Activated B cell treated with CpG ODN at 0.5 μM for 24 hours (primary cell): ENCODE measurements at regions not wholly inside any gene's neighbourhood (a gene's known extent, or its start where the extent isn't known, plus 50 kb on each side); places are given as distances from the start of the nearest gene placed in this dataset.

Experiments
- ATAC-seq: fragments of 200-7000 bp; cut with Tn5 transposase; one replicate; pipeline ENCODE4 v1.10.0; 2021; ENCODE audit warnings: low read depth, mild to moderate bottlenecking, moderate library complexity
- CTCF ChIA-PET: fragments of 350-600 bp; sonication (Branson Sonifier 250); formaldehyde crosslinking; loops from one replicate; lab custom pipeline; 2021; ENCODE audit warnings: antibody characterized with exemption; lab: Charles Lee
- POLR2A ChIA-PET: fragments of 350-600 bp; sonication (Branson Sonifier 250); formaldehyde crosslinking; loops from one replicate; lab custom pipeline; 2021; ENCODE audit warnings: antibody characterized with exemption; lab: Charles Lee
- DNase-seq: peaks from one replicate; pipeline ENCODE4 v3.0.0; 2022
- H3K27ac Mint-ChIP-seq: one replicate; pipeline ENCODE4 v1.8.0; 2020; ENCODE audit warnings: mixed read lengths
- H3K27me3 Mint-ChIP-seq: one replicate; pipeline ENCODE4 v1.8.0; 2021; ENCODE audit warnings: mixed read lengths
- H3K36me3 Mint-ChIP-seq: one replicate; pipeline ENCODE4 v1.8.0; 2021; ENCODE audit warnings: low read depth, mixed read lengths
- H3K4me1 Mint-ChIP-seq: one replicate; pipeline ENCODE4 v1.8.0; 2021; ENCODE audit warnings: mixed read lengths
- H3K4me3 Mint-ChIP-seq: one replicate; pipeline ENCODE4 v1.8.0; 2020; ENCODE audit warnings: mild to moderate bottlenecking, mixed read lengths
- H3K9me3 Mint-ChIP-seq: one replicate; pipeline ENCODE4 v1.8.0; 2020; ENCODE audit warnings: mixed read lengths
- intact Hi-C: fragments of 100-400 bp; cut with micrococcal nuclease; formaldehyde crosslinking; loops from one replicate; pipeline ENCODE4 v1.15.1; 2024
- TF ChIP-seq, protein P1 (sequence below): fragments of 200-600 bp; IDR thresholded peaks from one replicate; pipeline ENCODE4 v1.8.0; 2022; ENCODE audit warnings: antibody characterized with exemption, mild to moderate bottlenecking

DNA sequence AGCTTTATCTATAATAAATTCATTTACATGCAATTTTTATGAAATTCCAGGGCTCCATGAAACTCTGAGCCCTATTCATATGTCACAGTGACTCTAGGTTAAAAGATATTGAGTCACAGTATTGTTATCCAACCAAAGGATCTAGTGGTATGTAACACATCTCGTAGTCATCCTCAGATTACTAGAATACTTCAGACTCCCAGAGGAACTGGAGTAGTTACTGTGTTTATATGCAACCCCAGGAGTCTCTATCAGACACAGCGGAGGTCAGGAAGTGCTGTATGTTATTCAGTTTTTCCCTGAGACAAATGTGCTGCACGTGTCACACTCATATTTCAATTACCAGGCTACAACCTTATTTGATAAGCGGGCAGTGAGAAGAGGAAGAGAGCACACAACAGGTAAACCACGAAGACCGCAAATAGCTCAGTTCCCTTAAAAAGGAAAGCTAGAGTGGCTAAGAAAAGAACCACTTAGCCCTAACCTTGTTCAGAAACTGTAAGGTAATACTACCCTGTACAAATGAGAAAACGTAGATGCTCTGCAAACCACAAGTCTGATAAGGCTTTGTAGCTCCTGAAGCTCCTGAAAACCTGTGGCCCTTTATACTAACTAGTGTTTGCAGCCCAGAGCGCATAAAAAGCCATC lies 114.0 kb upstream of the CNTNAP2 start:
- peaks cover 9% of the 10 kb centered on the region for H3K4me1 Mint-ChIP-seq
- H3K36me3 Mint-ChIP-seq, result no peaks in the 10 kb centered on the region
- intact Hi-C loops, result no loop called here
- ChIA-PET POLR2A (no interaction called here), CTCF (no interaction called here)
- DNase-seq (no peak), ATAC-seq (peak; percentile 60)
- no peaks in the 10 kb centered on the region for H3K9me3 Mint-ChIP-seq
- TF ChIP-seq, protein P1, sequence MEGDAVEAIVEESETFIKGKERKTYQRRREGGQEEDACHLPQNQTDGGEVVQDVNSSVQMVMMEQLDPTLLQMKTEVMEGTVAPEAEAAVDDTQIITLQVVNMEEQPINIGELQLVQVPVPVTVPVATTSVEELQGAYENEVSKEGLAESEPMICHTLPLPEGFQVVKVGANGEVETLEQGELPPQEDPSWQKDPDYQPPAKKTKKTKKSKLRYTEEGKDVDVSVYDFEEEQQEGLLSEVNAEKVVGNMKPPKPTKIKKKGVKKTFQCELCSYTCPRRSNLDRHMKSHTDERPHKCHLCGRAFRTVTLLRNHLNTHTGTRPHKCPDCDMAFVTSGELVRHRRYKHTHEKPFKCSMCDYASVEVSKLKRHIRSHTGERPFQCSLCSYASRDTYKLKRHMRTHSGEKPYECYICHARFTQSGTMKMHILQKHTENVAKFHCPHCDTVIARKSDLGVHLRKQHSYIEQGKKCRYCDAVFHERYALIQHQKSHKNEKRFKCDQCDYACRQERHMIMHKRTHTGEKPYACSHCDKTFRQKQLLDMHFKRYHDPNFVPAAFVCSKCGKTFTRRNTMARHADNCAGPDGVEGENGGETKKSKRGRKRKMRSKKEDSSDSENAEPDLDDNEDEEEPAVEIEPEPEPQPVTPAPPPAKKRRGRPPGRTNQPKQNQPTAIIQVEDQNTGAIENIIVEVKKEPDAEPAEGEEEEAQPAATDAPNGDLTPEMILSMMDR, result no peak
- H3K27ac Mint-ChIP-seq, result no peak overlapping the region
- H3K4me3 Mint-ChIP-seq, result no peak overlapping the region
- no peaks in the 10 kb centered on the region for H3K27me3 Mint-ChIP-seq

DNA sequence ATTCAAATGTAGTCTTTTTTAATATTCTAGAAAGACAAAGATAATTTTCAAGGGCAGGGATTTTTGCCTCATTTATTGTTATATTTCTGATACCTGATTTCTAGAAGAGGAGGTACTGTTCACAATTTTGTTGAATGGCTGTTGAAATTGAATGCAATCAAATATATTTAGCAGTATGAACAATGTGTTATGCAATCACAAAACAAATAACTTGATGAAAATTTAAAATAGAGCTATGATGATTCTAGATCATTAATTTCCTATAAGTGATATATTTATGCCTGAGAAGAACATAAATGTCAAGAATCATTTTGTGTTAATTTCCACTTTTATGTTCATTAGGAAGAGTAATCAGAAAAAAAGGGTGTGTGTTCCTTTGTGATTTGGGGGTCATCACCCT lies 114.6 kb upstream of the CNTNAP2 start:
- H3K4me1 Mint-ChIP-seq, result peaks cover 9% of the 10 kb centered on the region
- H3K9me3 Mint-ChIP-seq, result no peaks in the 10 kb centered on the region
- TF ChIP-seq, protein P1, result no peak
- H3K36me3 Mint-ChIP-seq, result no peaks in the 10 kb centered on the region
- ATAC-seq (no peak), DNase-seq (no peak)
- CTCF ChIA-PET, result no interaction called here
- no peaks in the 10 kb centered on the region for H3K27me3 Mint-ChIP-seq
- no peak overlapping the region for H3K27ac Mint-ChIP-seq
- H3K4me3 Mint-ChIP-seq, result no peak overlapping the region
- POLR2A ChIA-PET, result no interaction called here
- intact Hi-C loops, result no loop called here

DNA sequence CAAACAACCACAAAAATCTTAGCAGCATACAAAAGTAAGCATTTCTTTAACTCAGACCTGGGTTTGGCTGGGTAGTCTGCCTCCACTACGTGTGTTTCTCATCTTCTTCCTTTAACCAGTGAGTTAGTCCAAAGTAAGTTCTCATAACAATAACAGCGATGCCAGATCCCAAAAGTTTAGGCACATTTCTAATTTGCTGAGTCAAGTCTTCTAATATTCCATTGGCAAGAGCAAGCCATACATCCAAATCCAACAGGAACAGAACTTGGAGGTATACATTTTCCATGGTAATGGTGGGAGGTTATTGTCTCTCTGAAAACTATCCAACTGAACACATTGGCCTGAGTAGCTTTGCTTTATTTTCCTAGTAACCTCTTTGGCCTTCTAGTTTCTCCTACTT lies 115.7 kb upstream of the CNTNAP2 start:
- CTCF ChIA-PET, result no interaction called here
- intact Hi-C loops, result no loop called here
- no peaks in the 10 kb centered on the region for H3K36me3 Mint-ChIP-seq

DNA sequence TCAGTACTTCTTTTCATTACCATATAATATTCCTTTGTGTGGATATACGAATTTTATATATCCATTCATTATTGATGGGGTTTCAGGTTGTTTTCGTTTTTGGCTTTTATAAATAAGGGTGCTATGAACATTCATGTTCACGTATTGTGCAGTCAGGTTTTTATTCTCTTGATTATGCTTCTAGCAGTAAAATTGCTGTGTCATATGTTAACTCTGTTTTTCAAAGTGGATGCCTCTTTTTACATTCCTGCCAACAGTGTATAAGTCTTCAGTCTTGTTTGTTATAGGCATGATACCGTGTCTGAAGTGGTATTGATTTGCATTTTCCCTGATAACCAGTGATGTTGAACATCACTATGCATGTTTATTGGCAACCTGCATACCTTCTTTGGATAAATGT lies 127.1 kb upstream of the CNTNAP2 start:
- POLR2A ChIA-PET, result no interaction called here
- Mint-ChIP-seq H3K36me3 (no peaks in the 10 kb centered on the region), H3K4me3 (no peak overlapping the region), H3K4me1 (no peaks in the 10 kb centered on the region), H3K27me3 (no peaks in the 10 kb centered on the region), H3K9me3 (peaks cover 4% of the 10 kb centered on the region), H3K27ac (no peak overlapping the region)
- no peak for DNase-seq
- intact Hi-C loops, result no loop called here
- CTCF ChIA-PET, result no interaction called here
- TF ChIP-seq, protein P1, result no peak
- no peak for ATAC-seq

More for the DNA sequence above, 115.7 kb upstream of the CNTNAP2 start:
- Mint-ChIP-seq H3K4me3 (no peak overlapping the region), H3K27ac (no peak overlapping the region), H3K4me1 (peaks cover 9% of the 10 kb centered on the region), H3K9me3 (no peaks in the 10 kb centered on the region), H3K27me3 (no peaks in the 10 kb centered on the region)
- ATAC-seq (no peak), DNase-seq (no peak)
- TF ChIP-seq, protein P1, result no peak
- POLR2A ChIA-PET, result no interaction called here

DNA sequence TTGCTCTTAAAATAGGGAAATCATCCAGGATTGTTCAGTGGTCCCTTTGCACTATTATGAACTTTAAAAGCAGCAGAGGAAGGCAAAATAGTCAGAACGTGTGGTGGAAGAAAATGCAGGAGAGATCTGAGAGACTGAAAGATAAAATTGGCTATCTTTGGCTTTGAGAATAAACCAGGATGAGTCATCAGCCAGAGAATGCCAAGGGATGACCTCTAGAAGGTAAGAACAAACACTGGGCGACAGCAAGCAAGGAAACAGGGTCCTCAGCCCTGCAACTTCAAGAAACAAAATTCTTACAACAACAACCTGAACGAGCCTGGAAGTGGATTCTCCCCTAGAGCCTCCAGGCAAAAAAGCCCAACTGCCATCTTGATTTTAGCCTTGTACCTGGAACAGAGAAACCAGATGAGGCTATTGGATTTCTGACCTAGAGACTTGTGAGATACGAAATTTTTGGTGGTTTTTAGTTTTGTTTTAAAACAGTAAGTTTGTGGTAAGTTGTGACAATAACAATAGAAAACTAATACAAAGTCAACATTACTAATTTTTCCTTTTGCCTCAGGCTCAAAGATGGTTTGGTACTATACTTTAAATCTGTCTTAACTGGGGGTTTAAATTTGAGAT lies 130.2 kb upstream of the CNTNAP2 start:
- intact Hi-C loops, result no loop called here
- Mint-ChIP-seq H3K4me3 (no peak overlapping the region), H3K27me3 (no peaks in the 10 kb centered on the region), H3K36me3 (no peaks in the 10 kb centered on the region), H3K4me1 (no peaks in the 10 kb centered on the region), H3K27ac (no peak overlapping the region), H3K9me3 (peaks cover 4% of the 10 kb centered on the region)
- ATAC-seq, result no peak
- ChIA-PET POLR2A (no interaction called here), CTCF (no interaction called here)
- TF ChIP-seq, protein P1, result no peak
- DNase-seq, result no peak
